ENCODE measurements at regions not wholly inside any gene's neighbourhood (a gene's known extent, or its start where the extent isn't known, plus 50 kb on each side); places are given as distances from the start of the nearest gene placed in this dataset.

DNA sequence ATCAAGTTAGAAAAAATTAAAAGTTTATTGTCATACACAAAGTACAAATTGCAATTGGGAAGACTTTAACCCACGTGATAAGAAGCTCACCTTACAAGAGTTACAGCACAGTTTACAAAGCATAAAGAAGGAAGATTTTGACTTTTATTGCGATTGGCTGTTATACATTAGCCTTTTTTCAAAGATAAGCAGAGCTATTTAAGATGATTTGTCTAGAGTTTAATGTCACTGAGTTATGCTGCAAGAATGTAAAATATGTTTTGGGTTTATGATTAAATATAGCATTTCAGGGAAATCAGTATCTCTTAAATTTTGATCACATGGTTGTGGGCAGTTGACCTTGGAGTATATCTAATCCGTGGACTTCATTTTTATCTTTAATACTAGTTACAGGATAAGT is 664.2 kb upstream of the PTCHD4 start:
- no peak for TF ChIP-seq CREB1 (IDR thresholded peaks at IDR 0.05; ENCODE audit: low read depth)
- TF ChIP-seq, protein P1, sequence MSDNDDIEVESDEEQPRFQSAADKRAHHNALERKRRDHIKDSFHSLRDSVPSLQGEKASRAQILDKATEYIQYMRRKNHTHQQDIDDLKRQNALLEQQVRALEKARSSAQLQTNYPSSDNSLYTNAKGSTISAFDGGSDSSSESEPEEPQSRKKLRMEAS (IDR thresholded peaks at IDR 0.05), result no peak
- no peak for TF ChIP-seq EP300 (IDR thresholded peaks at IDR 0.05; ENCODE audit: borderline replicate concordance)
- TF ChIP-seq, protein P2, sequence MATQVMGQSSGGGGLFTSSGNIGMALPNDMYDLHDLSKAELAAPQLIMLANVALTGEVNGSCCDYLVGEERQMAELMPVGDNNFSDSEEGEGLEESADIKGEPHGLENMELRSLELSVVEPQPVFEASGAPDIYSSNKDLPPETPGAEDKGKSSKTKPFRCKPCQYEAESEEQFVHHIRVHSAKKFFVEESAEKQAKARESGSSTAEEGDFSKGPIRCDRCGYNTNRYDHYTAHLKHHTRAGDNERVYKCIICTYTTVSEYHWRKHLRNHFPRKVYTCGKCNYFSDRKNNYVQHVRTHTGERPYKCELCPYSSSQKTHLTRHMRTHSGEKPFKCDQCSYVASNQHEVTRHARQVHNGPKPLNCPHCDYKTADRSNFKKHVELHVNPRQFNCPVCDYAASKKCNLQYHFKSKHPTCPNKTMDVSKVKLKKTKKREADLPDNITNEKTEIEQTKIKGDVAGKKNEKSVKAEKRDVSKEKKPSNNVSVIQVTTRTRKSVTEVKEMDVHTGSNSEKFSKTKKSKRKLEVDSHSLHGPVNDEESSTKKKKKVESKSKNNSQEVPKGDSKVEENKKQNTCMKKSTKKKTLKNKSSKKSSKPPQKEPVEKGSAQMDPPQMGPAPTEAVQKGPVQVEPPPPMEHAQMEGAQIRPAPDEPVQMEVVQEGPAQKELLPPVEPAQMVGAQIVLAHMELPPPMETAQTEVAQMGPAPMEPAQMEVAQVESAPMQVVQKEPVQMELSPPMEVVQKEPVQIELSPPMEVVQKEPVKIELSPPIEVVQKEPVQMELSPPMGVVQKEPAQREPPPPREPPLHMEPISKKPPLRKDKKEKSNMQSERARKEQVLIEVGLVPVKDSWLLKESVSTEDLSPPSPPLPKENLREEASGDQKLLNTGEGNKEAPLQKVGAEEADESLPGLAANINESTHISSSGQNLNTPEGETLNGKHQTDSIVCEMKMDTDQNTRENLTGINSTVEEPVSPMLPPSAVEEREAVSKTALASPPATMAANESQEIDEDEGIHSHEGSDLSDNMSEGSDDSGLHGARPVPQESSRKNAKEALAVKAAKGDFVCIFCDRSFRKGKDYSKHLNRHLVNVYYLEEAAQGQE (IDR thresholded peaks at IDR 0.05; ENCODE audit: low read depth), result no peak
- no peak for TF ChIP-seq NFIC (IDR thresholded peaks at IDR 0.05)
- TF ChIP-seq RAD21 (IDR thresholded peaks at IDR 0.05; ENCODE audit: low read depth), result no peak
- TF ChIP-seq YY1 (IDR thresholded peaks at IDR 0.05; ENCODE audit: low read depth), result no peak
- TF ChIP-seq TCF12 (IDR thresholded peaks at IDR 0.05; ENCODE audit: low read depth), result no peak
- TF ChIP-seq, protein P3, sequence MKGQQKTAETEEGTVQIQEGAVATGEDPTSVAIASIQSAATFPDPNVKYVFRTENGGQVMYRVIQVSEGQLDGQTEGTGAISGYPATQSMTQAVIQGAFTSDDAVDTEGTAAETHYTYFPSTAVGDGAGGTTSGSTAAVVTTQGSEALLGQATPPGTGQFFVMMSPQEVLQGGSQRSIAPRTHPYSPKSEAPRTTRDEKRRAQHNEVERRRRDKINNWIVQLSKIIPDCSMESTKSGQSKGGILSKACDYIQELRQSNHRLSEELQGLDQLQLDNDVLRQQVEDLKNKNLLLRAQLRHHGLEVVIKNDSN (IDR thresholded peaks at IDR 0.05), result no peak
- TF ChIP-seq TAF1 (IDR thresholded peaks at IDR 0.05; ENCODE audit: low read depth), result no peak
- no peak for TF ChIP-seq FOXM1 (IDR thresholded peaks at IDR 0.05; ENCODE audit: borderline replicate concordance, low read depth)
- TF ChIP-seq ZBTB7A (IDR thresholded peaks at IDR 0.05; ENCODE audit: low read depth), result no peak
- no peak for TF ChIP-seq CEBPB (IDR thresholded peaks at IDR 0.05)
- no peak for TF ChIP-seq EGR1 (IDR thresholded peaks at IDR 0.05)

Data from Ishikawa (cell line).